ENCODE measurements at regions not wholly inside any gene's neighbourhood (a gene's known extent, or its start where the extent isn't known, plus 50 kb on each side); places are given as distances from the start of the nearest gene placed in this dataset.

- no peak overlapping the region for H3K9ac ChIP-seq
- H3K27me3 ChIP-seq = no peaks in the 10 kb centered on the region
- peaks cover 5 to 21% (median 15%) of the 10 kb centered on the region in 11 experiments; a peak in 19 of 22 replicates for H3K9me3 ChIP-seq (replicated peaks in 1 of 11)
- H3K4me1 ChIP-seq = peaks cover 9 to 26% (median 17%) of the 10 kb centered on the region in 10 experiments
- no peak overlapping the region for H3K27ac ChIP-seq
- no peaks in the 10 kb centered on the region for H3K36me3 ChIP-seq
- no peak overlapping the region for H3K4me3 ChIP-seq
- no peak overlapping the region for H3K4me2 ChIP-seq
- no peak for TF ChIP-seq Cebpa-rat (IDR thresholded peaks at IDR 0.05)
- no peaks in the 10 kb centered on the region for H4K20me1 ChIP-seq
These were observed 314.9 kb upstream of the ECI2 start for GRCh38 chr6:4450237-4450636.

GRCh38 chr6:4449409-4449808 is 314.0 kb upstream of the ECI2 start:
- H3K36me3 ChIP-seq = no peaks in the 10 kb centered on the region
- H4K20me1 ChIP-seq = no peaks in the 10 kb centered on the region
- TF ChIP-seq Cebpa-rat (IDR thresholded peaks at IDR 0.05) = no peak
- H3K9me3 ChIP-seq (replicated peaks in 1 of 11) = peaks cover 5 to 21% (median 15%) of the 10 kb centered on the region in 11 experiments; a peak in 19 of 22 replicates
- H3K27ac ChIP-seq = no peak overlapping the region
- no peaks in the 10 kb centered on the region for H3K27me3 ChIP-seq
- H3K4me2 ChIP-seq = no peak overlapping the region
- peaks cover 9 to 26% (median 17%) of the 10 kb centered on the region in 10 experiments for H3K4me1 ChIP-seq
- no peak overlapping the region for H3K4me3 ChIP-seq
- H3K9ac ChIP-seq = no peak overlapping the region

- H3K4me2 ChIP-seq = no peak overlapping the region
- TF ChIP-seq Cebpa-rat (IDR thresholded peaks at IDR 0.05) = no peak
- H4K20me1 ChIP-seq = no peaks in the 10 kb centered on the region
- no peak overlapping the region for H3K9ac ChIP-seq
- H3K36me3 ChIP-seq = no peaks in the 10 kb centered on the region
- no peak overlapping the region for H3K27ac ChIP-seq
- peaks cover 5 to 21% (median 15%) of the 10 kb centered on the region in 11 experiments; a peak in 19 of 22 replicates for H3K9me3 ChIP-seq (replicated peaks in 1 of 11)
- no peak overlapping the region for H3K4me3 ChIP-seq
- H3K27me3 ChIP-seq = no peaks in the 10 kb centered on the region
- H3K4me1 ChIP-seq = peaks cover 9 to 26% (median 17%) of the 10 kb centered on the region in 10 experiments
These were observed 313.5 kb upstream of the ECI2 start for GRCh38 chr6:4448841-4449240.

GRCh38 chr6:4447639-4448330 is 312.4 kb upstream of the ECI2 start:
- H3K27me3 ChIP-seq = no peaks in the 10 kb centered on the region
- H3K4me3 ChIP-seq = no peak overlapping the region
- no peak for TF ChIP-seq Cebpa-rat (IDR thresholded peaks at IDR 0.05)
- H3K36me3 ChIP-seq = no peaks in the 10 kb centered on the region
- no peaks in the 10 kb centered on the region for H4K20me1 ChIP-seq
- peak overlapping the region in 5 of 11 experiments; percentile 10 to 55 (median 34); a peak in 2 of 22 replicates for H3K27ac ChIP-seq
- peaks cover 9 to 26% (median 17%) of the 10 kb centered on the region in 10 experiments for H3K4me1 ChIP-seq
- H3K9me3 ChIP-seq (replicated peaks in 1 of 11) = peaks cover 5 to 21% (median 15%) of the 10 kb centered on the region in 11 experiments; a peak in 19 of 22 replicates
- H3K9ac ChIP-seq = no peak overlapping the region
- H3K4me2 ChIP-seq = peak overlapping the region in 10 of 11 experiments; percentile 34 to 77 (median 62); a peak in 19 of 22 replicates

DNA sequence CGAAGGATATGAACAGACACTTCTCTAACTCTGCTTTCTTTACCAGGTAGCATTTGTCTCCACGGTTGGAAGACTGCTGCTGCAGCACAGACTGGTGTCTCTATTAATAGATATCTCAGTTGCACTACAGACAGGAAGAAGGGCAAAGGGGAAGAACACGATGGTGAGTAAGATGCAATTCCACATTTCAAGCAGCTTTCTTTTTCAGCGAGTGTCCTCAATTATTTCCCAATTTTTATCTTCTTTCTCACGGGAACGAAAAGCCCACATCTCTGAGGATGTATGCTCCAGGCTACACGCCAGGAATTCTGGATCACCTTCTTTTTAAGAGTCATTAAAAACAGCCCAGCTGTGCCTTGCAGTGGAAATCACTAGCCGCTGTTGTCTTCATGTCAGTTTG is 311.6 kb upstream of the ECI2 start:
- Histone ChIP-seq H3K27me3 (no peaks in the 10 kb centered on the region), H4K20me1 (no peaks in the 10 kb centered on the region), H3K9ac (peak overlapping the region in 1 of 11 experiments; percentile 21; a peak in 2 of 22 replicates), H3K9me3 (replicated peaks in 1 of 11) (peaks cover 2 to 15% (median 8%) of the 10 kb centered on the region in 11 experiments; a peak in 19 of 22 replicates), H3K27ac (peak overlapping the region in 8 of 11 experiments; percentile 4 to 55 (median 39); a peak in 11 of 22 replicates), H3K4me3 (no peak overlapping the region), H3K36me3 (no peaks in the 10 kb centered on the region), H3K4me1 (peaks cover 9 to 31% (median 17%) of the 10 kb centered on the region in 10 experiments), H3K4me2 (peak overlapping the region; percentile 32 to 77 (median 62))
- TF ChIP-seq Cebpa-rat (IDR thresholded peaks at IDR 0.05) = no peak

- Histone ChIP-seq H3K4me1 (peaks cover 3 to 20% (median 8%) of the 10 kb centered on the region in 10 experiments; a peak in 19 of 20 replicates), H3K9me3 (replicated peaks in 1 of 11) (peaks cover 0 to 4% (median 0%) of the 10 kb centered on the region in 11 experiments; a peak in 4 of 22 replicates), H3K27me3 (no peaks in the 10 kb centered on the region), H3K4me3 (no peak overlapping the region), H4K20me1 (no peaks in the 10 kb centered on the region), H3K27ac (no peak overlapping the region), H3K4me2 (no peak overlapping the region), H3K9ac (no peak overlapping the region), H3K36me3 (no peaks in the 10 kb centered on the region)
- no peak for TF ChIP-seq Cebpa-rat (IDR thresholded peaks at IDR 0.05)
These were observed 306.6 kb upstream of the ECI2 start for GRCh38 chr6:4441981-4442434.

- TF ChIP-seq Cebpa-rat (IDR thresholded peaks at IDR 0.05) = no peak
- peaks cover 0 to 7% (median 0%) of the 10 kb centered on the region in 10 experiments; a peak in 1 of 20 replicates for H3K4me1 ChIP-seq
- H3K4me3 ChIP-seq = no peak overlapping the region
- H3K9me3 ChIP-seq (replicated peaks in 1 of 11) = no peaks in the 10 kb centered on the region; a peak in 2 of 22 replicates
- H3K27ac ChIP-seq = no peak overlapping the region
- H3K9ac ChIP-seq = no peak overlapping the region
- no peak overlapping the region for H3K4me2 ChIP-seq
- no peaks in the 10 kb centered on the region for H3K27me3 ChIP-seq
- no peaks in the 10 kb centered on the region for H4K20me1 ChIP-seq
- H3K36me3 ChIP-seq = no peaks in the 10 kb centered on the region
These were observed 303.8 kb upstream of the ECI2 start for GRCh38 chr6:4439159-4439558.

DNA sequence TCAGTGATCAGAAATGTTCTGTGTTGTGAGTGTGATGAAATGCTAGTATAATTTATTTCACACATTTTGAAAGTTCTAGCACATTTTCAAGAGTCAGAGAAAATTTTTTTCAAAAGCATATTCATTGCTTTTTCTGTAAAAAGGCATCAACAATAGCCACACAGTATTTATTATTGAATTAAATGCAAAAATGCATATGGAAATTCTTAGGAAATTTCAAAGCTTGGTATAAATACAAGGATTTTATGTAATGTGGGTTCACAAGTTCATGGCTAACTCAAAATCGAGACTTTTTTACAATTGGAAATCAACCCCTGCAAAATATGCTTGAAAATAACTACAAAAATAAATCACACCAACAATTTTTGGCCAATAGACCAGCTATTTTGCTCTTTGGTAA is 302.0 kb upstream of the ECI2 start:
- Histone ChIP-seq H3K9me3 (replicated peaks in 1 of 11) (no peaks in the 10 kb centered on the region; a peak in 2 of 22 replicates), H3K27me3 (no peaks in the 10 kb centered on the region), H4K20me1 (no peaks in the 10 kb centered on the region), H3K4me1 (peaks cover 0 to 6% (median 0%) of the 10 kb centered on the region in 10 experiments; a peak in 1 of 20 replicates), H3K9ac (no peak overlapping the region), H3K4me3 (no peak overlapping the region), H3K27ac (no peak overlapping the region), H3K36me3 (no peaks in the 10 kb centered on the region), H3K4me2 (no peak overlapping the region)
- no peak for TF ChIP-seq Cebpa-rat (IDR thresholded peaks at IDR 0.05)

DNA sequence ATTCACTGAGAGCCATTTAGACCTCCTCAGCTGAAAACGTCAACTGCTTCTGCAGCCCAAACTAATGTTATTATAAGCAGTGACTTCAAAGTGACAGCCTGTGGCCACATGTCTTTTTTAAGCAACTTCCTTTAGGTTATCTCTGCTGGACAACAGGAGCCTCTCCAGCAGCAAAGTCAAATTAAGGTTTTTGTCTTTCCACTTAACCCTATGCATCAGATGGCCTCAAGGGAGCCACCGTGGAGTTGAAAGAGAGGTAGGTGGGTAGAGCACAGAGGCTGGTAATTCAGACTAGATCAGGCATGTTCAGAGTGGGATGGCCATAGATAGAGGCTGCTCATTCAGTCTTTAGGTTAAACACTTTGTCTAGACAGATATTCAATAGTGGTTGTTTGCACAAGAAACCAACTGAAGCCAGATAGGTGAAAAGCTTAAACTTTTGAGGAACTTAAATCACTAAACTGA is 300.6 kb upstream of the ECI2 start:
- no peaks in the 10 kb centered on the region; a peak in 2 of 22 replicates for H3K9me3 ChIP-seq (replicated peaks in 1 of 11)
- no peaks in the 10 kb centered on the region for H3K27me3 ChIP-seq
- no peak overlapping the region for H3K9ac ChIP-seq
- H4K20me1 ChIP-seq = no peaks in the 10 kb centered on the region
- H3K36me3 ChIP-seq = no peaks in the 10 kb centered on the region
- H3K4me2 ChIP-seq = no peak overlapping the region
- no peak overlapping the region for H3K27ac ChIP-seq
- no peak for TF ChIP-seq Cebpa-rat (IDR thresholded peaks at IDR 0.05)
- H3K4me3 ChIP-seq = no peak overlapping the region
- no peaks in the 10 kb centered on the region for H3K4me1 ChIP-seq

All from BLaER1 treated with 17β-estradiol and CSF1 and Interleukin-3, amounts not matched to agents 10 nM and 100 nM (cell line).